ENCODE measurements at regions not wholly inside any gene's neighbourhood (a gene's known extent, or its start where the extent isn't known, plus 50 kb on each side); places are given as distances from the start of the nearest gene placed in this dataset.

- TF ChIP-seq CEBPZ (IDR thresholded peaks at IDR 0.05; ENCODE audit: low read depth, low read length) (no peak), ATF7 (IDR thresholded peaks at IDR 0.05; ENCODE audit: low read depth) (no peak), ZNF217 (IDR thresholded peaks at IDR 0.05) (no peak), CHD2 (IDR thresholded peaks at IDR 0.05; ENCODE audit: borderline replicate concordance, low read depth, low read length) (no peak), SREBF2 (IDR thresholded peaks at IDR 0.05; ENCODE audit: low read length) (no peak), PRDM15 (CRISPR knock-in tag; IDR thresholded peaks at IDR 0.05) (no peak), CTCF (IDR thresholded peaks at IDR 0.05 in 2 of 3, conservative IDR thresholded peaks at IDR 0.05 in 1 of 3; ENCODE audit: control insufficient read depth in 2 of 3, extremely low read depth in 1 of 3, insufficient read depth in 1 of 3, low read depth in 3 of 3, low read length in 3 of 3) (no peak), ESRRA (IDR thresholded peaks at IDR 0.05; ENCODE audit: low read length) (no peak), ATF3 (IDR thresholded peaks at IDR 0.05; ENCODE audit: borderline replicate concordance, extremely low read depth, low read depth, low read length) (no peak)
These were observed 58.2 kb upstream of the PPM1B start for GRCh38 chr2:44110444-44110843.
